ENCODE measurements at regions not wholly inside any gene's neighbourhood (a gene's known extent, or its start where the extent isn't known, plus 50 kb on each side); places are given as distances from the start of the nearest gene placed in this dataset.
"Not testable (repeated sequence)": the region's sequence is repeated elsewhere in the genome, so short reads cannot be mapped to it uniquely, and the experiment has no call there.

DNA sequence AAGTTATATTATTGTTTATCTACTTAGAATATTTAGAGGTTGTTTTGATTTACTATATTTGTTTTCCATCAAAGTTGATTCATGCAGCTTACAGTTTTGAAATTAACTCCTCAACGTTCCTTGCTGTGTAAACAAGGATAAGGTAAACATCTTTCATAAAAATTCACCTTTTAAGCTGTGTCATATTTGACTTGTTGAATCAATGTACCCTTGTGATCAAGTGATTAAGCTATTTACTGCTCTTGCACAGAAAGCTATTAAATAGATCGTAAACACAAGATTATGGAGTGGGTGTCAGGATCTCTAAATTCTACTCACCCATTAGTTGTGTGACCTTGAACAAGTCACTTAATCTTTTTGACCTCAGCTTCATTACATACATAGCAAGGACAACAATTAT, 2054.0 kb upstream of the NUDT12 start:
- Histone ChIP-seq H3K4me3 (ENCODE audit: low read length in 3 of 3) (no peak overlapping the region), H3K27ac (ENCODE audit: low read depth, low read length) (no peak overlapping the region), H3K27me3 (ENCODE audit: control insufficient read depth in 3 of 3, insufficient read depth in 3 of 3, low read length in 3 of 3) (no peaks in the 10 kb centered on the region), H3K36me3 (ENCODE audit: control insufficient read depth in 3 of 3, insufficient read depth in 3 of 3, low read length in 3 of 3) (no peaks in the 10 kb centered on the region), H3K9ac (ENCODE audit: low read depth in 1 of 3, low read length in 3 of 3) (no peak overlapping the region), H3K9me3 (ENCODE audit: control insufficient read depth in 3 of 3, low read length in 3 of 3) (no peaks in the 10 kb centered on the region), H3K4me1 (ENCODE audit: control insufficient read depth in 3 of 3, insufficient read depth in 3 of 3, low read length in 3 of 3) (no peaks in the 10 kb centered on the region)

GRCh38 chr5:105602406-105602805, 2039.8 kb upstream of the NUDT12 start:
- H3K9ac ChIP-seq (ENCODE audit: low read depth in 1 of 3, low read length in 3 of 3); H3K36me3 ChIP-seq (ENCODE audit: control insufficient read depth in 3 of 3, insufficient read depth in 3 of 3, low read length in 3 of 3); H3K27me3 ChIP-seq (ENCODE audit: control insufficient read depth in 3 of 3, insufficient read depth in 3 of 3, low read length in 3 of 3); H3K9me3 ChIP-seq (ENCODE audit: control insufficient read depth in 3 of 3, low read length in 3 of 3); H3K4me1 ChIP-seq (ENCODE audit: control insufficient read depth in 3 of 3, insufficient read depth in 3 of 3, low read length in 3 of 3); H3K4me3 ChIP-seq (ENCODE audit: low read length in 3 of 3); H3K27ac ChIP-seq (ENCODE audit: low read depth, low read length): not testable (repeated sequence)

- Histone ChIP-seq H3K9ac (ENCODE audit: low read depth in 1 of 3, low read length in 3 of 3) (no peak overlapping the region), H3K4me1 (ENCODE audit: control insufficient read depth in 3 of 3, insufficient read depth in 3 of 3, low read length in 3 of 3) (no peaks in the 10 kb centered on the region), H3K36me3 (ENCODE audit: control insufficient read depth in 3 of 3, insufficient read depth in 3 of 3, low read length in 3 of 3) (no peaks in the 10 kb centered on the region), H3K27me3 (ENCODE audit: control insufficient read depth in 3 of 3, insufficient read depth in 3 of 3, low read length in 3 of 3) (no peaks in the 10 kb centered on the region), H3K4me3 (ENCODE audit: low read length in 3 of 3) (no peak overlapping the region), H3K9me3 (ENCODE audit: control insufficient read depth in 3 of 3, low read length in 3 of 3) (no peaks in the 10 kb centered on the region), H3K27ac (ENCODE audit: low read depth, low read length) (no peak overlapping the region)
Observed at GRCh38 chr5:105593011-105593760, 2030.6 kb upstream of the NUDT12 start.

DNA sequence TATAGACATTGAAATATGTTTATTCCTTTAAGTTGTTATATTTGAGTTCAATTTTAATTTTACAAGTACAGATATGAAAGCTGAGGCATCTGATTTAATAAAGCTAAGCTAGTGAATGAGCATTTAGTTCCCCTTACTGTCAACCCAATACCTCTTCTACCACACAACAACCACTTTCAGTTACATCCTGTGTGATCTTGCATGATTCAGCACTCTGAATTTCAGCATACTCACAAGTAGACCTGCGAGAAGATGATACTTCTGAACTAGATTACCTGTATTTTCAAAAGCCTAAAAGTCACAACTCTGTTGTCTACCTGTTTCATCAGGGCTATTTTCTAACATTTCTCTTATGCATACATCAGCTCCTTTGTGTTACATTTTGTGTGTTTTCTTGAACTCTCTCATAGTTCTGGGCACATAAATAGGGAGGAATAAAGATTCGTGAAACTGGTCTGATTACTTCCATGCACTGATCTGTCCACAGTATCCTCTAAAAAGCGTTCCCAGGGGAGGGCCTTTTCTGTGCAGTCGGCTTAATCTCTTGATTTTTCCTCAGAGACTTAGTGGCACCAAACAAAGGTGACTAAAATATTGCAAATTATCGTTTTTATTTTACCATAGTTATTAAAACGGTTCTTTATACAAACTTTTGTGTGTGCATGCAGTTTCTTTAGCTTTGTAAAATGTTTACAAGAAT, 2025.5 kb upstream of the NUDT12 start:
- H3K27ac ChIP-seq (ENCODE audit: low read depth, low read length): no peak overlapping the region
- H3K9me3 ChIP-seq (ENCODE audit: control insufficient read depth in 3 of 3, low read length in 3 of 3): no peaks in the 10 kb centered on the region
- H3K27me3 ChIP-seq (ENCODE audit: control insufficient read depth in 3 of 3, insufficient read depth in 3 of 3, low read length in 3 of 3): no peaks in the 10 kb centered on the region
- H3K4me1 ChIP-seq (ENCODE audit: control insufficient read depth in 3 of 3, insufficient read depth in 3 of 3, low read length in 3 of 3): no peaks in the 10 kb centered on the region
- no peak overlapping the region for H3K9ac ChIP-seq (ENCODE audit: low read depth in 1 of 3, low read length in 3 of 3)
- H3K4me3 ChIP-seq (ENCODE audit: low read length in 3 of 3): no peak overlapping the region
- H3K36me3 ChIP-seq (ENCODE audit: control insufficient read depth in 3 of 3, insufficient read depth in 3 of 3, low read length in 3 of 3): no peaks in the 10 kb centered on the region

GRCh38 chr5:105581988-105582690, 2019.5 kb upstream of the NUDT12 start:
- Histone ChIP-seq H3K4me1 (ENCODE audit: control insufficient read depth in 3 of 3, insufficient read depth in 3 of 3, low read length in 3 of 3) (no peaks in the 10 kb centered on the region), H3K27me3 (ENCODE audit: control insufficient read depth in 3 of 3, insufficient read depth in 3 of 3, low read length in 3 of 3) (no peaks in the 10 kb centered on the region), H3K36me3 (ENCODE audit: control insufficient read depth in 3 of 3, insufficient read depth in 3 of 3, low read length in 3 of 3) (no peaks in the 10 kb centered on the region), H3K9ac (ENCODE audit: low read depth in 1 of 3, low read length in 3 of 3) (no peak overlapping the region), H3K9me3 (ENCODE audit: control insufficient read depth in 3 of 3, low read length in 3 of 3) (no peaks in the 10 kb centered on the region), H3K4me3 (ENCODE audit: low read length in 3 of 3) (no peak overlapping the region), H3K27ac (ENCODE audit: low read depth, low read length) (no peak overlapping the region)

- Histone ChIP-seq H3K36me3 (ENCODE audit: control insufficient read depth in 3 of 3, insufficient read depth in 3 of 3, low read length in 3 of 3) (no peaks in the 10 kb centered on the region), H3K4me1 (ENCODE audit: control insufficient read depth in 3 of 3, insufficient read depth in 3 of 3, low read length in 3 of 3) (no peaks in the 10 kb centered on the region), H3K9ac (ENCODE audit: low read depth in 1 of 3, low read length in 3 of 3) (no peak overlapping the region), H3K27me3 (ENCODE audit: control insufficient read depth in 3 of 3, insufficient read depth in 3 of 3, low read length in 3 of 3) (no peaks in the 10 kb centered on the region), H3K9me3 (ENCODE audit: control insufficient read depth in 3 of 3, low read length in 3 of 3) (no peaks in the 10 kb centered on the region), H3K27ac (ENCODE audit: low read depth, low read length) (no peak overlapping the region), H3K4me3 (ENCODE audit: low read length in 3 of 3) (no peak overlapping the region)
Observed at GRCh38 chr5:105573575-105573974, 2011.0 kb upstream of the NUDT12 start.

GRCh38 chr5:105565531-105565930, 2002.9 kb upstream of the NUDT12 start:
- Histone ChIP-seq H3K9ac (ENCODE audit: low read depth in 1 of 3, low read length in 3 of 3) (no peak overlapping the region), H3K36me3 (ENCODE audit: control insufficient read depth in 3 of 3, insufficient read depth in 3 of 3, low read length in 3 of 3) (no peaks in the 10 kb centered on the region), H3K9me3 (ENCODE audit: control insufficient read depth in 3 of 3, low read length in 3 of 3) (no peaks in the 10 kb centered on the region), H3K4me1 (ENCODE audit: control insufficient read depth in 3 of 3, insufficient read depth in 3 of 3, low read length in 3 of 3) (no peaks in the 10 kb centered on the region), H3K27ac (ENCODE audit: low read depth, low read length) (no peak overlapping the region), H3K4me3 (ENCODE audit: low read length in 3 of 3) (no peak overlapping the region), H3K27me3 (ENCODE audit: control insufficient read depth in 3 of 3, insufficient read depth in 3 of 3, low read length in 3 of 3) (no peaks in the 10 kb centered on the region)

GRCh38 chr5:105563842-105564241, 2001.3 kb upstream of the NUDT12 start:
- H3K27ac ChIP-seq (ENCODE audit: low read depth, low read length): no peak overlapping the region
- H3K9me3 ChIP-seq (ENCODE audit: control insufficient read depth in 3 of 3, low read length in 3 of 3): no peaks in the 10 kb centered on the region
- H3K36me3 ChIP-seq (ENCODE audit: control insufficient read depth in 3 of 3, insufficient read depth in 3 of 3, low read length in 3 of 3): no peaks in the 10 kb centered on the region
- H3K4me1 ChIP-seq (ENCODE audit: control insufficient read depth in 3 of 3, insufficient read depth in 3 of 3, low read length in 3 of 3): no peaks in the 10 kb centered on the region
- H3K4me3 ChIP-seq (ENCODE audit: low read length in 3 of 3): no peak overlapping the region
- H3K9ac ChIP-seq (ENCODE audit: low read depth in 1 of 3, low read length in 3 of 3): no peak overlapping the region
- no peaks in the 10 kb centered on the region for H3K27me3 ChIP-seq (ENCODE audit: control insufficient read depth in 3 of 3, insufficient read depth in 3 of 3, low read length in 3 of 3)

- H3K9me3 ChIP-seq (ENCODE audit: control insufficient read depth in 3 of 3, low read length in 3 of 3): no peaks in the 10 kb centered on the region
- H3K4me1 ChIP-seq (ENCODE audit: control insufficient read depth in 3 of 3, insufficient read depth in 3 of 3, low read length in 3 of 3): no peaks in the 10 kb centered on the region
- H3K27ac ChIP-seq (ENCODE audit: low read depth, low read length): no peak overlapping the region
- no peaks in the 10 kb centered on the region for H3K27me3 ChIP-seq (ENCODE audit: control insufficient read depth in 3 of 3, insufficient read depth in 3 of 3, low read length in 3 of 3)
- H3K4me3 ChIP-seq (ENCODE audit: low read length in 3 of 3): no peak overlapping the region
- no peak overlapping the region for H3K9ac ChIP-seq (ENCODE audit: low read depth in 1 of 3, low read length in 3 of 3)
- no peaks in the 10 kb centered on the region for H3K36me3 ChIP-seq (ENCODE audit: control insufficient read depth in 3 of 3, insufficient read depth in 3 of 3, low read length in 3 of 3)
Observed at GRCh38 chr5:105554568-105555169, 1992.1 kb upstream of the NUDT12 start.

- Histone ChIP-seq H3K9me3 (ENCODE audit: control insufficient read depth in 3 of 3, low read length in 3 of 3) (no peaks in the 10 kb centered on the region), H3K27ac (ENCODE audit: low read depth, low read length) (no peak overlapping the region), H3K27me3 (ENCODE audit: control insufficient read depth in 3 of 3, insufficient read depth in 3 of 3, low read length in 3 of 3) (no peaks in the 10 kb centered on the region), H3K4me1 (ENCODE audit: control insufficient read depth in 3 of 3, insufficient read depth in 3 of 3, low read length in 3 of 3) (no peaks in the 10 kb centered on the region), H3K4me3 (ENCODE audit: low read length in 3 of 3) (no peak overlapping the region), H3K36me3 (ENCODE audit: control insufficient read depth in 3 of 3, insufficient read depth in 3 of 3, low read length in 3 of 3) (no peaks in the 10 kb centered on the region), H3K9ac (ENCODE audit: low read depth in 1 of 3, low read length in 3 of 3) (no peak overlapping the region)
Observed at GRCh38 chr5:105544300-105544699, 1981.7 kb upstream of the NUDT12 start.
